GM21447 (cell line): ENCODE measurements at regions not wholly inside any gene's neighbourhood (a gene's known extent, or its start where the extent isn't known, plus 50 kb on each side); places are given as distances from the start of the nearest gene placed in this dataset.

ENCODE experiments used
- ATAC-seq: cut with Tn5 transposase; IDR thresholded peaks from one replicate; pipeline ENCODE4 v1.9.1; 2021; ENCODE audit not compliant: unreplicated experiment

DNA sequence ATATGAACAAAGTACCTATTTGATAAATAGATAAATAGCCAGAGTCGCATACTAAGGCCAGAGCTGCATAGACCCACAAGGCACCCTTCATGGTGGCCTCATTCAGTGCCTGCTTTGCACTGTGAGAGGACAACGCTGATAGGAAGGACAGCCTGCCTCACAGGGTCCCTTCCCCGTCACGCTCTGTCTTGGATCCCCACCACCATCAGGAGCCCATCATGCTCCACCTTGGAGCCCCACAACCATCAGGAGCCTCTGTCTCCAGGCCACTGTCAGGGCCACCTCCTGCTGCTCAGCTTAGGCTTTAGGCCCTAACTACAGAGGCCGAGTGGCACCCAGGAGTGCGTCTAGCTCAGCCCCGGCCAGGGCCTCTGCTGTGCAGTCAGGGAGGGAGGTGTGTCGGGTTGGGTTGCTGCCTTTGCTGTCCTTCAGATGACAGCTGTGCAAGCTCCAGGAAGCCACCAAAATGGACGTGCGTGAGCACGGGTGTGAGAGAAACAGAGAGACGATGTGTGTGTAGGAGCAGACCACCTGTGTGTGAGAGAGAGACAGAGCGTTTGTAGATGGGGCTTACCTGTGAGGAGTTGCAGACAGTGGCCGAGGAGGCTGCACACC, 516.9 kb downstream of the GLRX3 start:
- ATAC-seq: no peak

GRCh38 chr10:130654726-130655125, 518.5 kb downstream of the GLRX3 start:
- no peak for ATAC-seq

DNA sequence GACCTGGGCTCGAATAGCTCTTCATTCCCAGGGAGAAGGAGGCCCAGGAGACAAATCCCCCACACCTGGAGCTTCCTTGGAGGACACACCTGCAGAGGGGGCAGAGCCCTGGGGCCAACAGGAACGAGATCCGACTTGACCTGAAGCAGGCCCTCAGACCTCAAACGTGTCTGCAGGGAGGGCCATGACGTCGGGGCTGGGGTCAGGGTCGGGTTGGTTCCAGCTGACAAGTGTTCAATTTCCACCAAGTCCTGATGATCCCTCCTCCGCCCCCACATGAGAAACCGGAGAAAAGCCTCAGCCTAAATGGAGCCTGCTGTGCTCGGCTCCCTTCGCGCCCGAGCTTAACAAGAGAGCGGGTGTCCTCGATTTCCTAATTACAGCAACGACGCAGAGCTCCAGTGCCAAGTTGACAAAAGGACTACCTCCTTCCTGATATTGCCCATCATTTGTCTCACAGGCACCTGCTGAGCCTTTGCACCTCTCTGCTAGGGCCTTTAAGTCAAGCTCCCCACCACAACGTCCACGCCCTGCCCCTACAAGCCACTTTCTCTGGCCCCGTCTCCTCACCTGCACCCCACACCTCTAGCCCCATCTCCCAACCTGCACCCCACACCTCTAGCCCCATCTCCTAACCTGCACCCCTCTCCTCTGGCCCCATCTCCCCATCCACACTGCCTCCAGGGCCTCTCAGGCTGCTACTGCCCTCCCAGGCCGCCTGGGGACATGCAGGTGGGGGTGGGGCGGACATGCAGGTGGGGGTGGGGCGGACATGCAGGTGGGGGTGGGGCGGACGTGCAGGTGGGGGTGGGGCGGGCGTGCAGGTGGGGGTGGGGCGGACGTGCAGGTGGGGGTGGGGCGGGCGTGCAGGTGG, 519.4 kb downstream of the GLRX3 start:
- no peak for ATAC-seq

GRCh38 chr10:130656187-130656575, 520.0 kb downstream of the GLRX3 start:
- no peak for ATAC-seq

- ATAC-seq: no peak
These were observed 520.5 kb downstream of the GLRX3 start for GRCh38 chr10:130656582-130657133.

GRCh38 chr10:130658687-130659290, 522.6 kb downstream of the GLRX3 start:
- ATAC-seq: no peak

- ATAC-seq: no peak
These were observed 523.3 kb downstream of the GLRX3 start for GRCh38 chr10:130659528-130659927.

DNA sequence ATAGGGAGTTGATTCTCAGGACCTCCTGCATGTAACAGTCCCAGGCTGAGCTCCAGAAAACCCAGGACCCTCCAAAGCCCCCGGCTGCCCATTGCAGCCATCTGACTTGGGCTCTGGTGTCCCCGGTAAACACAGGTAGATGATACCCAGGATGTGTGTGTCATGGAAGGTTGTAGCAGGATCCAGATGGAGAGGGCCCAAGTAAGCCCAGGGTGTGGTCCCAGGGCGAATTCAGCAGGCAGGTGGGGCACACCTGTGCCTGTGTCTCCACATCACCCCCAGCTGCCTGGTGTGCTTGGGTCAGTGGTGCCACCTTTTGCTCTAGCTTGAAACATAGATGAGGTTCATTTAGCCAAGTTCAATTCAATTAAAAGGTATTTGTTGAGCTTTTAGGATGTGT, 524.1 kb downstream of the GLRX3 start:
- ATAC-seq: no peak

DNA sequence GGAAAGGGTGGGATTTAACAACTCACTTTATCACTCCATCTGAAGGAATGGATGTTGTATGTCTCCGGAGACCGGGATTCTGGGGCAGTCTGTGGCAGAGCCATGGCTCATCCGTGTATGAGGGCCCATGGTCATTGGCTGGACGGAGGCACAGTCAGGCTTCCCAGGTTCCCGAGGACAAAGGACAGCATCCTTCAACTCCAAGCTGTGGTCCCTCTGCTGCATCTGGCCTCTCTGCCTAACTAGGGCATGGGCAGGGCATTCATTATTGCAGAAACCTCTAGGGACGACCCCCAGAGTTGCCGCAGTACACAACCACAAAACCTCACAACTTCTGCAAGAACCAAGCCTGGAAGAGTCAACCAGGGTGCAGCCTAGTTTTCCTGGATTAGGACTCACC, 525.2 kb downstream of the GLRX3 start:
- no peak for ATAC-seq

DNA sequence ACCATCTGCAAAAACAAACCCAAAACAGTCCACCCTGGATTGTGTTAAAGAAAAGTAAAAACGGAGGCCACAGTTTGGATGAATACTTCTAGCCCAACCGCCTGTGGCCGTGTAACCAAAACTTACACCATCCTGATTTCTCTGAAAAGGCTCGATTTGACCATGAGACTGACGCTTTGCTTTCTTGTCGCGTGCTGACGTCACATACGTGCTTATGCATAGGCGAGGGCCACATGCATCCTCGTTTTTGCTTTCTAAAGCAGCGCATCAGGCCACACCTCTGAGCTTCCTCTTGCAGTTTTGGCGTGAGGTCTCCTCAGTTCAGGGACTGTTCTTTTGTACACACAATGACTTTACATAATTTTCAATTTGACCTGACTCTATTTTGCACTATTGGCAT, 526.6 kb downstream of the GLRX3 start:
- no peak for ATAC-seq

GRCh38 chr10:130664526-130664925, 528.3 kb downstream of the GLRX3 start:
- ATAC-seq: no peak

- no peak for ATAC-seq
These were observed 530.0 kb downstream of the GLRX3 start for GRCh38 chr10:130666215-130666614.

- ATAC-seq: no peak
These were observed 550.6 kb downstream of the GLRX3 start for GRCh38 chr10:130686689-130687300.

DNA sequence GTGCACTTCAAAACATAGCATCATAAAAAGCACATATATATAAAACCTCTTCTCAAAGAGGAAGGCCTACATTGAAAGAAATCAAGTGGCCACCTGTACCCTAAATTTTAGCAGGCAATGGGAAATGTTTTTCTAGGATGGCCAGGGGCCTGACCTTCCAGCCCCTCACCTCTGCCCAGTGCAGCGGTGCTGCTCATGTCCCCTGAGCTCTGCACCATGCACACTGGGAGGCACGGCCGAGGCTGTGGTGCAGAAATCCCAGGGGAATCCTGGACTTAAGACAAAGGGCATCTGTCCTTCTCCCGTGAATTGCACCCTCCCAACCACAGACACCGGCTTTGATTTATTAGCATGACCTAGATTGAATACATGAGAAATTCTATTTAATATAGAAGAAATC, 551.4 kb downstream of the GLRX3 start:
- no peak for ATAC-seq

DNA sequence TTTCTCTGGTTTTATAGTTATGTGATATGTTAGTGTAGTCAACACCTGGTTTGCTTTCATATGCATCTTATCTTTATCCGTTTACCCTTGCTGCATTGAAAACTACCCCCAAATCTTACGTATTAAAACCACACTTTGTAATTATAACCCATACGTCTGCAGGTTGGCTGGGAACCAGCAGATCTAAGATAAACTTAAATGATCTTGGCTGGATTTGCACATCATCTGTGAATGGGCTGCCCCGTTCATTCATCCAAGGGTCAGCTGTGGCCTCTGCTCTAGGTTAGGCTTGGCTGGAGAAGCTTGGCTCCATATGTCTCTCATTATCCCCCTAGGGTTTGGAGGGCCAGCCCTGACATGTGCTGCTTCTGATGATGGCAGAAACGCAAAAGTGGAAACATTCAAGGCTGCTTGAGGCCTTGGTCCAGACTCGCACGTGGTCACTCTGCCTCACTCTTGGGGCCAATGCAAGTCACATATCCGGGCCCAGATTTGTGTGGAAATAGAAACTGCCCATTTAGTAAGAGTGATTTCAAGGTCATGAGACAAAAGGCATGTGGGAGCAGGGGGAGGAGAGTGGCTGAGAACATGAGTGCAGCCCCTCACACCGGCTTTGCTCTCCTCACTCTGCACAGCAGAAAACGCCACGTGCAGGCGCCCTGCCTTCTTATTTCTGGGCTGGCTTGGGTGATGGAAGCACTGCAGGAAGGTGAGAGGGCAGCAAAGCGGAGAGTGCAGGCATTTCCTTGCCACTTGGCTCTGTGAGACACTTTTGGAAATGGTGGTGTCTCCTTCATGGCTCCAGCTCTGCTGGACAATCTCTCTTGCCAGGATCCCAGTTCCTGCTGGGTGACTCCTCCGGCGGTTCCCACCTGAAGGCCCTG, 553.8 kb downstream of the GLRX3 start:
- no peak for ATAC-seq

DNA sequence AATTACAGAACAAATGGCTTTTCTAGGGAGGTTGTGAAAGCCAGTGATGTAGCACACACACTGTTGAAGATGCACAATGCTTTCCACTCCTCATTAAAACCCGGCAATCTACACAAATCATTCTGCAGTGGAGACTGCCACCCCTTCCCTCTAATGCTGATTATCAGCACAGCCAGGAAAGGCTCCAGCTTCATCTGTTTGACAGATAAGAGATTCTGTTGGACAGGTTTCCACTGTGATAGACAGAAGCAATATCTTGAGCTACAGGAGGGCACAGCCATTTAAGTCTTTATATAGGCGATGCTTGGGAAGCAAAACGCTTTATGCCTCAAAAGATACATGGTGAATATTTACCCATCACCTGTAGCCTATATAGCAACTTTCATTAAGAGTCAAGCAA, 555.6 kb downstream of the GLRX3 start:
- ATAC-seq: no peak

- ATAC-seq: no peak
These were observed 560.7 kb downstream of the GLRX3 start for GRCh38 chr10:130696870-130697269.

DNA sequence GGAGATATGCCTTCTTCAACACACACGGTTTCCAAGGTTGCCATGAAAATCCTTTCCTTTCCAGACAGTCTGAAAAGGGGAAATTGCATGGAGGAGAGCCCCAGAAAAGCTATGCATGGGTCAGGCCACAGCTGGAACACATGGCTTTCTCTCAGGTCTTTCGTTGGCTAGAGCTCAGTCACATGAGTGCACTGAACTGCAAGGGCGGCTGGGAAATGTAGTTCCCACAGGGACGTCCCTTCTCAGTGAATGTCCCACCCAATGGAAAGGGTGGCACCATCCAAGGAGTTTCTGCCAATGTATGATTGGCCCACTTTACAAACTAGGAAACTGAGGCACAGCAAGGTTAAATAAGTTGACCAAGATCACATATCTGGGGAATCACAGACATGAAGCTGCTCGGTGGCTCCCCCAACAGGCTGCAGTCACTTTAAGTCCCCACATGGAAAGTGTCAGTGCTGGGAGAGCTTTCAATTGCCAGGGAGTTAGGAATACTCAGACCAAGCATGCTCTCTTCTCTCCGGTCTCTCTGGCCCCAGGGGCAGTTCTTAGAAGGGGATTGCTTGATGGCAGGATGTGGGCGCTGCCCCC, 571.3 kb downstream of the GLRX3 start:
- no peak for ATAC-seq

DNA sequence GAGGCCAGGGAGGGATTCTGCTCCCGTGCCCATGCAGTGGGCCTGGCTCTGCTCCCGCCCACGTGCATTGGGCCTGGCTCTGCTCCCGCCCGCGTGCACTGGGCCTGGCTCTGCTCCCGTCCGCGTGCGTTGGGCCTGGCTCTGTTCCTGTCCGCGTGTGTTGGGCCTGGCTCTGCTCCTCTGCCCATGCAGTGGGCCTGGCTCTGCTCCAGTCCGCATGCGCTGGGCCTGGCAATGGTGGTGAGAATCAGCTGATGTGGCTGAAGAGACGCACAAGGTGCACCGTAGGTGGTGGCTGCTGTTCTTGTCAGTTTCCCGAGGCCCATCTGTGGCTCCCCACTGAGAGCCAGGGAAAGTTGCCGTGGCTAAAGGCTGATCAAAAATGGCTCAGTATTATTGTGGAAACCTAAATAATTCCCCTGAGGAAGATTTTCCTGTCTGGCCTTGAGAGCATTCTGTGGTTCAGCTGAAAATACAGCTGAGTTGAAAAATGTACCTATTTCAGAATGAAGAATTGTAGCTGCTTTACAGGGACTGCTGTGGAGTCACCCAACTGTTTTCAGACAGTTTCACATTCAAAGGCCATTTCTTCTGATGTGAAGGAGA, 572.4 kb downstream of the GLRX3 start:
- no peak for ATAC-seq

DNA sequence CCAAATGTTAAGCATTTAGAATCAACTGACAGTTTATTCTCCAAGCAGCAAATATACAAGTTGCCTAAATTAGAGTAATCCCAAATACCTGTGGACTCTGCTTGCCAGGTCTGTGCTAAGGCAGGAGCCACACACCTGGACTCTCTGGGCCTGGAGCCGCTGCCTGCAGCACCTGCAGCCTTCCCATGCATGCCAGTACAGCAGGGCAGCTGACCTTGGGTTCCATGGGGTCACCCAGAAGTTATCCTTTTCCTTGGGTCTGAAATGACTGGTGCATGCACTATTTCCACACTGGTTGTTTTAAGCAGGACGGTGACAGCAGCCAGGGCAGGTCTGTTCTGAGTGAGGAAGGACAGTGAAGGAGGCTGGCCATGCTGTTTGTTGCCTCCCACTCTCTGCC, 573.2 kb downstream of the GLRX3 start:
- ATAC-seq: no peak
